ENCODE measurements at regions not wholly inside any gene's neighbourhood (a gene's known extent, or its start where the extent isn't known, plus 50 kb on each side); places are given as distances from the start of the nearest gene placed in this dataset.

DNA sequence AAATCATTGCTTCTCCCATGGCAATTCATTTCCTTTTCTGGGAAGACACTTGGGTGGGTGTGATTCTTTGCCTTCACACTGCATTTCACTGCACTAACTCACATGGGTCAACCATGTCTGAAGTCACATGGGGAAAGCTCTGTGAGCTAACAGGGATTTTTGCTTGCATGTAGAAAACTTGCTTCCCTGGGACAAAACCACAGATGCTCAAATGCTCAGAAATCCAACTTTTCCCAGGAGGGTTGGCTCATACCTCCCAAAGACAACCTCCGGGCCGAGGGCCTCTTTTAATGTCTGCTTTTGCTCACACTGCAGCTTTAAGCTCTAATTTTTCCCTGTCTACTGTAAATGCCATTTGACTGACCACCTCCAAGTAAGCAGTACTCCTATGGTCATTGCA is 1695.2 kb downstream of the STIM2 start:
- no peak for DNase-seq

DNA sequence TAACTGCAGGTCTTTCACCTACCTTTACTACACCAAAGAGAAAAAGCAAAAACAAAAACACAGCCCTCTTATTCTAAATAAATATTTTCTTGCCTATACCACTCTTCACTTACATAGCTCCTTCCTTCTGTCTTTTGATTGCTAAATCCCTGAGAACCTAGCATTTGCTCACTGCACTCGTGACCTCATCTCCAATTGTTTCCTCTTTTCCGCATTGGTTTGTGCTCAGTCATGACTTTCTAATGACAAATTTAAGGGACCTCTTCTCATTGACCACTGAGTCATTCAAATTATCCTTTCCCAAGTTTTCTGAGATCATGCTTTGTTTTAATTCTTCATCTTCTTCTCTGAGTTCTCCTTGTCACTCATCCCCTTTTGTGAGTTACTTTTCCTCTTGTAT is 1697.1 kb downstream of the STIM2 start:
- DNase-seq = peak; percentile 3 to 9

DNA sequence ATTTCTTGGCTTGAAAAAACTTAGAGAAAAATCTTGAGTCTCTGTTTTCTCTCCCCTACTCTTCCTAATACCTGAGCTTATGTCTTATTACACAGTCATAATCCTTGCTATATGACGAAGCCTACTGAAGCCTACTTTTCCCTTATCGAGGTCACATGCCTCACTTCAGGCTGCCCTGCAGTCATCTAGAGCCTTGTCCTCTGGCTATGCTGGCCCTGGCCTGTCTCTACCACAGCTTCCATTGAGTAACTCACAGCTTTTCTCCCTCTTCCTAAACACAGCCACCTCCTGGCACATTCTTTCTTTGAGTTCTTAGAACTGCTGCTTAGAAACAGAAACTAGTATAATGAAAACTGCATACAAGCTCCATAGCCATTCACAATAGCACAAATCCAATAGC is 1698.3 kb downstream of the STIM2 start:
- DNase-seq = no peak

DNA sequence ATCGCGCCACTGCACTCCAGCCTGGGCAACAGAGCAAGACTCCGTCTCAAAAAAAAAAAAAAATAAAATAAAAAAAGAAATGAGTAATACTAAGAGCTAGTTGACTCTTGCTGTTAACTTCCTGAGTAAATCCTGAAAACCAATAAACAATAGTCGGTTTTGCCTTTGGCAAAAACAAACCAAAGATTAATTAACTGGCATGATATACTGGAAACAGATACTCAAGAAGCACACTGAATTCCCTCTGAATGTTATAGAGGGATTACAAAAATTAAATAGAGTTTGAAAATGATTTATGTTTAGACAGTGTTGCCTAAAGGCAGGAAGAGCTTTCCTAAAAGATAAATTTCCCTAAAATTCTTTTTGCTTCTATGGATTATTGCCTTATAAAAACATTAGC is 1702.3 kb downstream of the STIM2 start:
- DNase-seq = no peak

- no peak for DNase-seq
Measured at GRCh38 chr4:28565396-28565795, 1704.8 kb downstream of the STIM2 start.

DNA sequence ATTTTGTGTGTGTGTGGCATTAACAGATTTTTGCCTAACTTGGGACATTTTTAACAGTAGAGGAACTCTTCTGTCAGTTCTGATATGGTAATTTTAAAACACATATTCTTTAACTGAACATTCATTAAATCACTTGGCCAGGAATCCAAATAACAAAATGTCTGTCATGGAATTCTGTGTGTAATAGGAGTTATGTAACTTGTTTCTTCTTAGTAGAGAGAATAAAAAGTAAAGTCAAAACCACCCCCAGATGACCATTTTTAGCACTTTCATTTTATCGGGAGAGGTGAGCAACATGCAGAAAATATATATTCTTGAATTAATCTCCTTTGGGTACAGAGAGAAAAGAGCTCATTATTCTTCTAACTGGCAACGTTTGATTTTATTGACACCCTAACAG is 1740.3 kb downstream of the STIM2 start:
- DNase-seq = no peak

DNA sequence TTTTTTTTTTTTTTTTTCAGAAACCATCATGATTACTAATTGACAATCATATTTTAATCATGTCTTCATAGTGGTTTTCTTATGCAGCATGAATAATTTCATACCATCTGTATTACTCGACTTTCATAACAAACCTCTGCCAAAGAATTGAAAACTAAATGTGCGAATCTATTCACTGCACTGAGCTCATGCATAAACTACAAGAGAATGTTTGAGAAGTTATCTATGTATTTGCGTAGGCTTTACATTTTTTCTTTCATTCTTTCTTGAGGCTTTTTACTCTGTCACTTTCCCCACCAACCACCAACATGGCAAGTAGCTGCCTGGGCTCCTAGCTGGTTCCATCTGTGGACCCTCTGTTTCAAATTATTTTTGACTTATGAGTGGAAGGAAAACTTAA is 1761.0 kb downstream of the STIM2 start:
- DNase-seq = no peak

DNA sequence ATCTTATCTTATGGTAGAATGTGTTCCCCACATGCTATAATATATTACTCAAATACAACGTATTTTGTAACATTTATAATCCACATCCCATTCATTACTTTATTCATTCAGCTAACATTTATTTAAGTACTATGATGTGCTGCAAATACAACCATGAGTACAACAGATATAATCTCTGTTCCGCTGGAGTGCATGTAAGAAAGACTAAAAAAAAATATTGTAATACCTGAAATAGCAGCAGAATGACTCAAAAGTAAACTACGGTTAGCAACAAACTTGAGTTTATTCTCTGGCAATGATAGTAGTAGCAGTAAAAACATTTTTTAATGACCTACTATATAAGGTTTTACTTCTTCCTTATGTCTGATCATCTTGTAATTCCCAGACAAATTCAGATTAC is 1776.3 kb downstream of the STIM2 start:
- DNase-seq = no peak

GRCh38 chr4:28639747-28640146 is 1779.1 kb downstream of the STIM2 start:
- DNase-seq = no peak

DNA sequence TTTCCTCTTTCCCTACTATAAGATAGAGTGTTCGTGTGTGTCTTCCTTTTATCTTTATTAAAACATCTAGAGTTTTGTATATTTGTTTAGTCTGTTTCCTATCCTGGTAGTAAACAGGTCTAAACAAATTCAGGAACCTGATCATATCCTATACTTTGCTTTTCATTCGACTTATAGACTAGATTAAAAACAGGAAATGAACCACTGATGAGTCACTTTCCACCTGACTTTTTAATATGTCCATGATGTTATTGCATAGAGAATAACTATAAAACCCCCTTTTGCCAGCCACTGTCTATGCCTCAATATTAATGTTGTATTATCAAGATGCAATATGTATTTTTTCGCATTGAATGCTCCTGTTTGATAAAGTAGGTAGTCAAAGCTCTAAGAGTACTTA is 1794.0 kb downstream of the STIM2 start:
- DNase-seq = no peak

DNA sequence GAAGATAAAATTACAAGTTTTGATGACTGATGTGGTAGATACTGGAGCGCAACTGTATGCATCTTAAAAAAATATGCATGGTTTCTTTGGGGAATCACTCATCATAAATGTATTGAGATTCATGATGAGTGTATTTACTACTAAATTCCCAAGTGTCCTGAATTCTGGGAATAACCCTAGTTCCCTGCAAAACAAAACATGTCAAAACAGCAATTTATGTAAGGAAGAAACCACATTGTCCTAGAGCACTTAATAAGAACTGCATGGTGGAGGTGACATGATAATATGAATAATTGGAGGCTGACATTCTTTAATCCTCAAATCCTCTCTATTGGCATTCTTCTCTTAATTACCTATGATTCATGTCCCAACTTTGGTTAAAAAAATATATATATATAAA is 1804.7 kb downstream of the STIM2 start:
- DNase-seq = no peak

DNA sequence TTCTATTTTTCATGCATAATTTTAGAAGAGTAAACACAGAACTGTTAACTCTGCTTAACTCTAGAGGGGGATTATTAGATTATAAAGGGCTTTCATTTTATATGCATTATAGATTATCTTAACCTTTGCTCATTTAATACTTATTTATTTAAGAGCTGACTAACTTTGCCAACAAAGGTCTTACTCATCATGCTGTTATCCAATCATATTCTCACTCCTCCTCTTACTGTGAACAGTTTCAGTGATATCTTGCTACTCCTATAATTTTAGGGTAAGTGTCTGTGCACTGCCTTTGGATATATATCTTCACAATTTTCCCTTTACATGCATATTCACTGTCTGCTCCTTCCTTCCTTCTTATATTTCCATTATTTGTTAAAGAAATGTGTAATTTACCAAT is 1814.9 kb downstream of the STIM2 start:
- no peak for DNase-seq

- no peak for DNase-seq
Measured at GRCh38 chr4:28677808-28678207, 1817.2 kb downstream of the STIM2 start.

GRCh38 chr4:28682847-28683246 is 1822.2 kb downstream of the STIM2 start:
- no peak for DNase-seq

- DNase-seq = no peak
Measured at GRCh38 chr4:28686618-28687017, 1826.0 kb downstream of the STIM2 start.

DNA sequence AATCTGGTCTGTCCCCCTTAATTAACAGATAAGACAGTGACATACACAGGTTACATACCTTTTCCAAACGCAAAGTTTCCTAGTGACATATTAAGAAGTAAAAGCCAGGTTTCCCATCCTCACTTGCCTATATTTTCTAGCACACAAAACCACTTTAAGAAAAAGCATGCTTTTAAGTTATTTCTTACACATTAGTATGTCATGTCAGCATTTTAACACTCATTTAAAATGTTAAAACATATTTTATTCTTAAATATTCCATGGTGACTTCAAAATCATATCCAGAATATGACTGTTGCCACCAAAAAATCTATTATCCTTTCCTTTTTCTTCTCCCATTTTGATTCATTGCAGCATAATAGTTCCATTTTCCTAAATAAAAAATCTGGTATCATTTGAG is 1830.2 kb downstream of the STIM2 start:
- no peak for DNase-seq

GRCh38 chr4:28702571-28702970 is 1841.9 kb downstream of the STIM2 start:
- DNase-seq = no peak

GRCh38 chr4:28709891-28710290 is 1849.2 kb downstream of the STIM2 start:
- DNase-seq = no peak

DNA sequence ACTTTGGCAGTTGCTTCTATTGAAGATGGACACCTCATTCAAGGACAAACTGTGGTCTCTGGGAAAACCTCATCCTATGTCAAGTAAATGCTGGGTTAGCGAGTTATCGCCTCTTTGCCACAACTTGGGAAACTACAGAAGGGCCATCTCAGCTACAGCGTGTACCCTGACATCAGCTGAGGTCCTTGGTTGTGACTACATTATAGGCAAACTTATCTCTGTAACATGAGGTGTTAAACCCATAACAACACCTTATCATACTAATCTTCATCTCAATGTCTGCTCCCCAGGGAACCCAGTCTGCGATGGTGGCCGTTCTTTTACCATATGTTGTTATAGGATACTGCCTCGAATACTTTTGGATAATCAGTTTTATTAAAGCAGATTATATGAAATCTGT is 1862.7 kb downstream of the STIM2 start:
- no peak for DNase-seq

DNA sequence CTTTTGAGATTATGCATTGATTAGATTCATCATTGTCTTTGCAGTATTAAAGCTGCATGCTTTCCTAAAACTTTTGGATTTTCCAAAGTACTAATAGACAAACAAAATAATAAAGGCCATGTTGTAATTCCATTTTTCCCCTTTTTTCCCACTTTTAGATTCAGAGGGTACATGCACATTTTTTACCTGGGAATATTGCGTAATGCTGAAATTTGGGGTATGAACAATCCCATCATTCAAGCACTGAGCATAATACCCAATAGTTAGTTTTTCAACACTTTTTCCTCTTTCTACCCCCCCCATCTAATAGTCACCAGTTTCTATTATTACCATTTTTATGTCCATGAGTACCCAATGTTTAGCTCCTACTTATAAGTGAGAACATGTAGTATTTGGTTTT is 1863.6 kb downstream of the STIM2 start:
- DNase-seq = no peak

- no peak for DNase-seq
Measured at GRCh38 chr4:28730304-28730703, 1869.7 kb downstream of the STIM2 start.

GRCh38 chr4:28744066-28744465 is 1883.4 kb downstream of the STIM2 start:
- no peak for DNase-seq

- no peak for DNase-seq
Measured at GRCh38 chr4:28754376-28754775, 1893.7 kb downstream of the STIM2 start.

DNA sequence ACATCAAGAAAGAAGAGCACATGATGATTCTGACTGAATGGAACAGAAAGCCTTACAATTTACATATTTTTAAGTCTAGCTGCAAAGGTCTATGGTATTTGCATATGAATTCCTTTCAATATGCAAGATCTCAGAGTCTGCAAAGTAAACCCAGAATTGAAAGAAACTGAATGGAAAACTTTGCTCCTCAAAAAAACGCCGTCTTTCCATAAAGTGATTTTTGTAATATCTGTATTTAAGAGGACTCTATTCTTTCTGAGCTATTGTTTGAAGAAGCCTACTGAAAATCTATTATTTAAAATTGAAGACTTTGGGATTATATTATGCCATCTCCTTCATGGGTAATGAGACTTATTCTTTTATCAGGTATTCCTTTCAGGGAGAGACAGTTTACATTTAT is 1894.4 kb downstream of the STIM2 start:
- no peak for DNase-seq

GRCh38 chr4:28759064-28759463 is 1898.4 kb downstream of the STIM2 start:
- DNase-seq = no peak

DNA sequence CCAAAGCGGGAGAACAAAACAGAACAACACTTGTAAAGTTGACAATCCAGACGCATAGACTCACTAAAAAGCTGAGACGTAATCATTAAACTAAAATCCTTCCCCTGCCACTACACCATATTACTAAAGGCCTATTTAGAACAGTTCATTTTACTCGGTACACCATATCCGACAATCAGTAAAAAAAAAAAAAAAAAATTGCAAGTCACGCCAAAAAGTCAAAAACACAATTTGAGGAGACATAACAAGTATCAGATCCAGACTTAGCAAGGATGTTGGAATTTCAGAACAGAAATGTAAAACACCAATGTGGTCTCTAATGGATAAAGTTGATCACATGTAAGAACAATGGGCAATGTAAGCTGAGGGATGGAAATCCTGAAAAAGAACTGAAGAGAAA is 1899.4 kb downstream of the STIM2 start:
- no peak for DNase-seq
